Activated CD8-positive, alpha-beta memory T cell treated with anti-CD3 and anti-CD28 coated beads, Interleukin-2, amount 10 ng/mL, durations not matched to agents 7 days and 5 days (primary cell): ENCODE measurements at regions not wholly inside any gene's neighbourhood (a gene's known extent, or its start where the extent isn't known, plus 50 kb on each side); places are given as distances from the start of the nearest gene placed in this dataset.

ENCODE experiments used
- ATAC-seq: fragments of 150-1000 bp; cut with Tn5 transposase; one replicate; pipeline ENCODE4 v1.10.0; 2021; ENCODE audit warnings: moderate library complexity
- CTCF ChIA-PET: fragments of 350-600 bp; sonication (Branson Sonifier 250); formaldehyde crosslinking; loops from one replicate; lab custom pipeline; 2021; ENCODE audit warnings: antibody characterized with exemption; lab: Charles Lee
- DNase-seq: peaks from one replicate; pipeline ENCODE4 v3.0.0-alpha.2; 2020
- H3K27ac Mint-ChIP-seq: one replicate; pipeline ENCODE4 v1.8.0; 2021; ENCODE audit warnings: mild to moderate bottlenecking, mixed read lengths
- H3K27me3 Mint-ChIP-seq: one replicate; pipeline ENCODE4 v1.8.0; 2021; ENCODE audit warnings: mixed read lengths
- H3K36me3 Mint-ChIP-seq: one replicate; pipeline ENCODE4 v1.8.0; 2021; ENCODE audit warnings: mild to moderate bottlenecking, mixed read lengths
- H3K4me1 Mint-ChIP-seq: one replicate; pipeline ENCODE4 v1.8.0; 2021; ENCODE audit warnings: mixed read lengths
- H3K4me3 Mint-ChIP-seq: one replicate; pipeline ENCODE4 v1.8.0; 2021; ENCODE audit warnings: mild to moderate bottlenecking, moderate library complexity, mixed read lengths
- H3K9me3 Mint-ChIP-seq: one replicate; pipeline ENCODE4 v1.8.0; 2022; ENCODE audit warnings: low read depth, mixed read lengths

- CTCF ChIA-PET = no interaction called here
These were observed 1039.5 kb upstream of the SLC10A2 start for GRCh38 chr13:104105418-104106355.

GRCh38 chr13:104099750-104100149, 1033.5 kb upstream of the SLC10A2 start:
- Mint-ChIP-seq H3K27ac (no peak overlapping the region), H3K9me3 (peaks cover 16% of the 10 kb centered on the region), H3K27me3 (no peaks in the 10 kb centered on the region), H3K36me3 (no peaks in the 10 kb centered on the region), H3K4me3 (no peak overlapping the region), H3K4me1 (no peaks in the 10 kb centered on the region)
- DNase-seq = no peak
- no peak for ATAC-seq
- CTCF ChIA-PET = no interaction called here

More at GRCh38 chr13:104105418-104106355, 1039.5 kb upstream of the SLC10A2 start:
- peaks cover 10% of the 10 kb centered on the region for H3K9me3 Mint-ChIP-seq
- no peaks in the 10 kb centered on the region for H3K36me3 Mint-ChIP-seq
- H3K4me1 Mint-ChIP-seq = no peaks in the 10 kb centered on the region
- no peak for DNase-seq
- H3K4me3 Mint-ChIP-seq = no peak overlapping the region
- no peak for ATAC-seq
- no peaks in the 10 kb centered on the region for H3K27me3 Mint-ChIP-seq
- no peak overlapping the region for H3K27ac Mint-ChIP-seq

GRCh38 chr13:104098421-104098820, 1032.2 kb upstream of the SLC10A2 start:
- DNase-seq = no peak
- H3K4me3 Mint-ChIP-seq = no peak overlapping the region
- no peaks in the 10 kb centered on the region for H3K36me3 Mint-ChIP-seq
- H3K27ac Mint-ChIP-seq = no peak overlapping the region
- CTCF ChIA-PET = no interaction called here
- H3K27me3 Mint-ChIP-seq = no peaks in the 10 kb centered on the region
- no peak for ATAC-seq
- peaks cover 16% of the 10 kb centered on the region for H3K9me3 Mint-ChIP-seq
- H3K4me1 Mint-ChIP-seq = no peaks in the 10 kb centered on the region

- no peaks in the 10 kb centered on the region for H3K36me3 Mint-ChIP-seq
- CTCF ChIA-PET = no interaction called here
- no peak overlapping the region for H3K4me3 Mint-ChIP-seq
- no peak overlapping the region for H3K27ac Mint-ChIP-seq
- H3K4me1 Mint-ChIP-seq = no peaks in the 10 kb centered on the region
- ATAC-seq (no peak), DNase-seq (no peak)
- H3K9me3 Mint-ChIP-seq = peaks cover 17% of the 10 kb centered on the region
- H3K27me3 Mint-ChIP-seq = no peaks in the 10 kb centered on the region
These were observed 1020.5 kb upstream of the SLC10A2 start for GRCh38 chr13:104086759-104087158.

- H3K27me3 Mint-ChIP-seq = no peaks in the 10 kb centered on the region
- H3K4me3 Mint-ChIP-seq = no peak overlapping the region
- CTCF ChIA-PET = no interaction called here
These were observed 1020.0 kb upstream of the SLC10A2 start for GRCh38 chr13:104086210-104086609.

GRCh38 chr13:104085611-104086010, 1019.4 kb upstream of the SLC10A2 start:
- H3K27ac Mint-ChIP-seq = no peak overlapping the region
- CTCF ChIA-PET = no interaction called here
- no peaks in the 10 kb centered on the region for H3K36me3 Mint-ChIP-seq
- no peaks in the 10 kb centered on the region for H3K4me1 Mint-ChIP-seq
- H3K9me3 Mint-ChIP-seq = peaks cover 14% of the 10 kb centered on the region
- DNase-seq = no peak
- H3K4me3 Mint-ChIP-seq = no peak overlapping the region
- no peaks in the 10 kb centered on the region for H3K27me3 Mint-ChIP-seq
- no peak for ATAC-seq

More at GRCh38 chr13:104086210-104086609, 1020.0 kb upstream of the SLC10A2 start:
- no peak for ATAC-seq
- no peaks in the 10 kb centered on the region for H3K4me1 Mint-ChIP-seq
- no peaks in the 10 kb centered on the region for H3K36me3 Mint-ChIP-seq
- peaks cover 17% of the 10 kb centered on the region for H3K9me3 Mint-ChIP-seq
- no peak overlapping the region for H3K27ac Mint-ChIP-seq
- no peak for DNase-seq

- H3K27me3 Mint-ChIP-seq = no peaks in the 10 kb centered on the region
- H3K27ac Mint-ChIP-seq = no peak overlapping the region
- H3K4me1 Mint-ChIP-seq = no peaks in the 10 kb centered on the region
- no peak overlapping the region for H3K4me3 Mint-ChIP-seq
- ATAC-seq (no peak), DNase-seq (no peak)
- H3K9me3 Mint-ChIP-seq = peaks cover 6% of the 10 kb centered on the region
- H3K36me3 Mint-ChIP-seq = no peaks in the 10 kb centered on the region
- CTCF ChIA-PET = no interaction called here
These were observed 1008.1 kb upstream of the SLC10A2 start for GRCh38 chr13:104074326-104074725.

GRCh38 chr13:104071806-104072205, 1005.6 kb upstream of the SLC10A2 start:
- no peak overlapping the region for H3K4me3 Mint-ChIP-seq
- H3K27me3 Mint-ChIP-seq = no peaks in the 10 kb centered on the region
- DNase-seq (no peak), ATAC-seq (no peak)
- no peaks in the 10 kb centered on the region for H3K4me1 Mint-ChIP-seq
- CTCF ChIA-PET = no interaction called here
- H3K36me3 Mint-ChIP-seq = no peaks in the 10 kb centered on the region
- H3K9me3 Mint-ChIP-seq = peaks cover 6% of the 10 kb centered on the region
- no peak overlapping the region for H3K27ac Mint-ChIP-seq

GRCh38 chr13:104065328-104065727, 999.1 kb upstream of the SLC10A2 start:
- Mint-ChIP-seq H3K36me3 (no peaks in the 10 kb centered on the region), H3K4me3 (no peak overlapping the region), H3K4me1 (no peaks in the 10 kb centered on the region), H3K9me3 (peaks cover 9% of the 10 kb centered on the region), H3K27me3 (no peaks in the 10 kb centered on the region), H3K27ac (no peak overlapping the region)
- ATAC-seq = no peak
- DNase-seq = no peak
- CTCF ChIA-PET = no interaction called here

GRCh38 chr13:104057861-104058260, 991.6 kb upstream of the SLC10A2 start:
- DNase-seq (no peak), ATAC-seq (no peak)
- Mint-ChIP-seq H3K4me3 (no peak overlapping the region), H3K36me3 (no peaks in the 10 kb centered on the region), H3K4me1 (no peaks in the 10 kb centered on the region), H3K9me3 (peaks cover 12% of the 10 kb centered on the region), H3K27ac (no peak overlapping the region), H3K27me3 (no peaks in the 10 kb centered on the region)
- CTCF ChIA-PET = no interaction called here

GRCh38 chr13:104045907-104046306, 979.7 kb upstream of the SLC10A2 start:
- Mint-ChIP-seq H3K9me3 (no peaks in the 10 kb centered on the region), H3K36me3 (no peaks in the 10 kb centered on the region), H3K4me1 (no peaks in the 10 kb centered on the region), H3K27me3 (no peaks in the 10 kb centered on the region), H3K4me3 (no peak overlapping the region), H3K27ac (no peak overlapping the region)
- CTCF ChIA-PET = no interaction called here
- DNase-seq (no peak), ATAC-seq (no peak)

GRCh38 chr13:104043184-104043583, 977.0 kb upstream of the SLC10A2 start:
- Mint-ChIP-seq H3K4me1 (no peaks in the 10 kb centered on the region), H3K36me3 (no peaks in the 10 kb centered on the region), H3K4me3 (no peak overlapping the region), H3K27ac (no peak overlapping the region), H3K9me3 (no peaks in the 10 kb centered on the region), H3K27me3 (no peaks in the 10 kb centered on the region)
- DNase-seq = no peak
- ATAC-seq = no peak
- CTCF ChIA-PET = no interaction called here

GRCh38 chr13:104034891-104035290, 968.7 kb upstream of the SLC10A2 start:
- H3K36me3 Mint-ChIP-seq = no peaks in the 10 kb centered on the region
- DNase-seq = no peak
- no peak for ATAC-seq
- no peak overlapping the region for H3K27ac Mint-ChIP-seq
- peaks cover 2% of the 10 kb centered on the region for H3K9me3 Mint-ChIP-seq
- no peak overlapping the region for H3K4me3 Mint-ChIP-seq
- no peaks in the 10 kb centered on the region for H3K4me1 Mint-ChIP-seq
- CTCF ChIA-PET = no interaction called here
- no peaks in the 10 kb centered on the region for H3K27me3 Mint-ChIP-seq

- no peak overlapping the region for H3K27ac Mint-ChIP-seq
These were observed 959.1 kb upstream of the SLC10A2 start for GRCh38 chr13:104025303-104025702.

More at GRCh38 chr13:104025303-104025702, 959.1 kb upstream of the SLC10A2 start:
- H3K9me3 Mint-ChIP-seq = no peaks in the 10 kb centered on the region
- ATAC-seq (no peak), DNase-seq (no peak)
- no peaks in the 10 kb centered on the region for H3K4me1 Mint-ChIP-seq
- no peak overlapping the region for H3K4me3 Mint-ChIP-seq
- CTCF ChIA-PET = no interaction called here
- no peaks in the 10 kb centered on the region for H3K27me3 Mint-ChIP-seq
- H3K36me3 Mint-ChIP-seq = no peaks in the 10 kb centered on the region
